HG02852 (cell line): ENCODE measurements at regions not wholly inside any gene's neighbourhood (a gene's known extent, or its start where the extent isn't known, plus 50 kb on each side); places are given as distances from the start of the nearest gene placed in this dataset.

Experiments
- ATAC-seq: cut with Tn5 transposase; IDR thresholded peaks from one replicate; pipeline ENCODE4 v1.9.1; 2021; ENCODE audit warnings: mild to moderate bottlenecking, moderate library complexity; ENCODE audit not compliant: unreplicated experiment

- ATAC-seq, result no peak
These were observed 63.3 kb upstream of the RGMA start for GRCh38 chr15:93152360-93152759.

- ATAC-seq, result no peak
These were observed 62.2 kb upstream of the RGMA start for GRCh38 chr15:93150910-93151881.

GRCh38 chr15:93146601-93147000, 57.6 kb upstream of the RGMA start:
- no peak for ATAC-seq

- ATAC-seq, result no peak
These were observed 57.2 kb upstream of the RGMA start for GRCh38 chr15:93146196-93146595.

DNA sequence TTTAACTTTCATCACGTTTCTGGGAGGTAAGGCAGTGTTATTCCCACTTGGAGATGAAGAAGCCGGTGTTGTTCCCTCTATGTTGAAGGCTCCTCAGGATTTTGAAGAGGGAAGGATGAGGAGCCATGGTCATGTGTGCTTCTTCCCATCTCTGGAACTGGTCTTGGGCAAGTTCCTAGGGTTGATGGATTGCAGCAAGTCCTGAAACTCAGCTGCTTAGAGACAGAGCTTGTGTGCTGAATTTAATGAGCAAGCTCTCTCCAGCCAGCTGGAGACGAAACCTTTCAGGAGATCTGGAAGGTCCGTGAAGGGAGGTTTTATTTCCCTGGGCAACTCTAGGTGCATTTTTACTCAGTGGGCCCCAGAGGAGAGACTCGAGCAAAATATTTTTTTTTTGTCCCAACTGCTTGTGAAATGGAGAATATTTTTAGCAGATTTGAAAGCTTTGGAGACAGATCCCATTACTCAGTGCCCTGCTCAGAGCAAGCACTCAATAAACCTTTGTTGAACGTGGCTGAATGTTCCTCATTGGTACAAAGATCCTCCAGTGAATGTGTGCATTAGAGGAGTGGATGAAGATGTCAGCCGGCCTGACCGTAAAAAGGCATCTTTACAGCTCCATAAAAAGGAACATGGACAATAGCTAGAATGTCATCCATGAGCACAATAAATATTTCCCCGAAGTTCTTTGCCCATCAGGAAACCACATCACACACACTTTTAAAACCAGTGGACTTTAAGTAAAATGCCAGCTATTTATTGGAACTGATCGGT, 55.6 kb upstream of the RGMA start:
- no peak for ATAC-seq

DNA sequence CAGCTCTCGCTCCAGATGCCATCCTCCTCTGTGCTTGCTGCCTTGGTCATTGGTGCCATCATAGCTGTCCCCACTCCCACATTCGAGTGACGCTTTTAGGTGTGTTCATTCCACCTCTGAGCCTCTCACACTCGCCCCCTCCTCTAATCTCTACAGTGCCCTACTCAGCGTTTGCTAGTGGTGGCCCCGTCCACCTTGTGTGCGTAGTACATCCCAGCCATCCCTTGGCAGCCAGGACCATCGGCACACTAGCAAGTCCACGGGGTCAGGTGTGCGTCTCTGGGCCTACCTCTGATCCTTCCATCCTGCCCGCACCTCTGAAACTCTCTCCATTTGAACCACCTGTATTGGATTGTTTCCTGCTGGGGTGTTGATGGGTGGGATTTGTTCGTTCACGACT, 54.2 kb upstream of the RGMA start:
- no peak for ATAC-seq

GRCh38 chr15:93141371-93141794, 52.4 kb upstream of the RGMA start:
- ATAC-seq, result no peak

- ATAC-seq, result no peak
These were observed 50.4 kb upstream of the RGMA start for GRCh38 chr15:93139436-93139835.

DNA sequence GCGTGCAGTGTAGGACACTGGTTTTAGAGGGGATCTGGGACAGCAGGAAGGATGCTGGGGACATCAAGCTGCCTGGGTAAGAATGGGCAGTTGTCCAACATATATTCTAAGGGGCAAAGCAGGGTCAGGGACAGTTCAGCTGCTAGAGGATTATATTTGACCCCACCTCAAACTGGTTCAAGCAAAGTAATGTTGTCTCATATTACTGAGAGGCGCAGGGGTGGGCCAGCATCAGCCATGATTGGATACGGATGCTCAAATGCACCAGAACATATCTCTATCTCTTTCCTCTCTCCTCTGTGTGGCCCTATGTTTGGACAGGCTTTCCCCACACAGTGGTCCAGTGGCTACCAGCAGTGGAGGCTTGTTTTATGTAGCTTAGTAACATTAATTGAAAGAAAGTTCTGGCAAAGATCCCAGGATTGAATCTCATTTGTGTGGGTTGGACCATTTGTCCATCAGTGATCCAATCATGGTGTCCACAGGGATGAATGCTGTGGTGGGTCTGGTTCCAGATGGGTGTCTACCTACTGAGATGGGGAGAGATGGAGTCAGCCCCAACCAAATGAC, 49.8 kb upstream of the RGMA start:
- no peak for ATAC-seq
